HG03196 (cell line): ENCODE measurements at regions not wholly inside any gene's neighbourhood (a gene's known extent, or its start where the extent isn't known, plus 50 kb on each side); places are given as distances from the start of the nearest gene placed in this dataset.

Source experiments
- ATAC-seq: cut with Tn5 transposase; IDR thresholded peaks from one replicate; pipeline ENCODE4 v1.9.1; 2021; ENCODE audit not compliant: unreplicated experiment

GRCh38 chr5:3734632-3735031 is 139.0 kb downstream of the IRX1 start:
- ATAC-seq, result no peak

- ATAC-seq, result no peak
Measured at GRCh38 chr5:3736466-3736865, 140.8 kb downstream of the IRX1 start.

GRCh38 chr5:3736926-3737325 is 141.3 kb downstream of the IRX1 start:
- ATAC-seq, result no peak

- ATAC-seq, result no peak
Measured at GRCh38 chr5:3738919-3739318, 143.3 kb downstream of the IRX1 start.

GRCh38 chr5:3740546-3741373 is 145.1 kb downstream of the IRX1 start:
- ATAC-seq, result no peak

- no peak for ATAC-seq
Measured at GRCh38 chr5:3741374-3741770, 145.7 kb downstream of the IRX1 start.

GRCh38 chr5:3742750-3743149 is 147.1 kb downstream of the IRX1 start:
- ATAC-seq, result no peak

- no peak for ATAC-seq
Measured at GRCh38 chr5:3751846-3752245, 156.2 kb downstream of the IRX1 start.

- ATAC-seq, result no peak
Measured at GRCh38 chr5:3778000-3778550, 182.4 kb downstream of the IRX1 start.

- no peak for ATAC-seq
Measured at GRCh38 chr5:3778945-3779344, 183.3 kb downstream of the IRX1 start.

GRCh38 chr5:3780278-3780677 is 184.6 kb downstream of the IRX1 start:
- no peak for ATAC-seq

GRCh38 chr5:3780907-3781306 is 185.3 kb downstream of the IRX1 start:
- no peak for ATAC-seq

GRCh38 chr5:3784854-3785253 is 189.2 kb downstream of the IRX1 start:
- no peak for ATAC-seq

GRCh38 chr5:3786165-3786564 is 190.5 kb downstream of the IRX1 start:
- no peak for ATAC-seq

- ATAC-seq, result no peak
Measured at GRCh38 chr5:3786891-3787430, 191.3 kb downstream of the IRX1 start.

GRCh38 chr5:3787604-3788003 is 192.0 kb downstream of the IRX1 start:
- no peak for ATAC-seq

- ATAC-seq, result no peak
Measured at GRCh38 chr5:3789519-3790193, 194.0 kb downstream of the IRX1 start.

- no peak for ATAC-seq
Measured at GRCh38 chr5:3793162-3793561, 197.5 kb downstream of the IRX1 start.

- no peak for ATAC-seq
Measured at GRCh38 chr5:3794611-3795010, 199.0 kb downstream of the IRX1 start.

- ATAC-seq, result no peak
Measured at GRCh38 chr5:3796736-3797135, 201.1 kb downstream of the IRX1 start.

GRCh38 chr5:3801967-3802366 is 206.3 kb downstream of the IRX1 start:
- ATAC-seq, result no peak

GRCh38 chr5:3809455-3809854 is 213.8 kb downstream of the IRX1 start:
- no peak for ATAC-seq
